ENCODE measurements at regions not wholly inside any gene's neighbourhood (a gene's known extent, or its start where the extent isn't known, plus 50 kb on each side); places are given as distances from the start of the nearest gene placed in this dataset.

DNA sequence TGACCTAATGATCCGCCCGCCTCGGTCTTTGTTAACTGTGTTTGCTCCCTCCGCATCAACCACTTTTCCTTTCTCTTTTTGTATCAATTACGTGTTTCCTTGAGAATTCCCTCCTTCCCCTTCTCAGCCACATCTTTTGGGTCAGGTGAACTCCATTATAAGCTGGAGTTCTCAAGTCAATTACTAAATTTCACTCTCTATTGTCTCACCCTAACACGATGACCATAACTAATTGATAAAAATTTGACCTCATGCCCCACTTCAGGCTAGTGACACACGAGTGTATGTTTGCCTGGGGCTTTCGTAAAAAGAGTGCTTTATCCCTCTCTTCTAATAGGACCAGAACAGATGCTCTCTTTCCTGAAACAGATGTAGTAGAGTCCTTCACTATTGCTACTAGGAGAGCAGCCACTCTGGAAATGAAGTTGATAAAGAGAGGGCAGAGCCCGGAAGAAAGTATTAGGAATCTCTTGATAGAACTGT lies 403.6 kb upstream of the ANXA10 start:
- no peak for ATAC-seq
- TF ChIP-seq, protein P1, sequence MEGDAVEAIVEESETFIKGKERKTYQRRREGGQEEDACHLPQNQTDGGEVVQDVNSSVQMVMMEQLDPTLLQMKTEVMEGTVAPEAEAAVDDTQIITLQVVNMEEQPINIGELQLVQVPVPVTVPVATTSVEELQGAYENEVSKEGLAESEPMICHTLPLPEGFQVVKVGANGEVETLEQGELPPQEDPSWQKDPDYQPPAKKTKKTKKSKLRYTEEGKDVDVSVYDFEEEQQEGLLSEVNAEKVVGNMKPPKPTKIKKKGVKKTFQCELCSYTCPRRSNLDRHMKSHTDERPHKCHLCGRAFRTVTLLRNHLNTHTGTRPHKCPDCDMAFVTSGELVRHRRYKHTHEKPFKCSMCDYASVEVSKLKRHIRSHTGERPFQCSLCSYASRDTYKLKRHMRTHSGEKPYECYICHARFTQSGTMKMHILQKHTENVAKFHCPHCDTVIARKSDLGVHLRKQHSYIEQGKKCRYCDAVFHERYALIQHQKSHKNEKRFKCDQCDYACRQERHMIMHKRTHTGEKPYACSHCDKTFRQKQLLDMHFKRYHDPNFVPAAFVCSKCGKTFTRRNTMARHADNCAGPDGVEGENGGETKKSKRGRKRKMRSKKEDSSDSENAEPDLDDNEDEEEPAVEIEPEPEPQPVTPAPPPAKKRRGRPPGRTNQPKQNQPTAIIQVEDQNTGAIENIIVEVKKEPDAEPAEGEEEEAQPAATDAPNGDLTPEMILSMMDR (IDR thresholded peaks at IDR 0.05): no peak
- intact Hi-C loops (cut with DNase I, micrococcal nuclease): no loop called here
- DNase-seq: no peak
- no peaks in the 10 kb centered on the region for H3K4me1 ChIP-seq (ENCODE audit: low read depth)
- no peak overlapping the region for H3K4me3 ChIP-seq
- no peaks in the 10 kb centered on the region for H3K36me3 ChIP-seq (ENCODE audit: low read depth)
- H3K9me3 ChIP-seq: no peaks in the 10 kb centered on the region

DNA sequence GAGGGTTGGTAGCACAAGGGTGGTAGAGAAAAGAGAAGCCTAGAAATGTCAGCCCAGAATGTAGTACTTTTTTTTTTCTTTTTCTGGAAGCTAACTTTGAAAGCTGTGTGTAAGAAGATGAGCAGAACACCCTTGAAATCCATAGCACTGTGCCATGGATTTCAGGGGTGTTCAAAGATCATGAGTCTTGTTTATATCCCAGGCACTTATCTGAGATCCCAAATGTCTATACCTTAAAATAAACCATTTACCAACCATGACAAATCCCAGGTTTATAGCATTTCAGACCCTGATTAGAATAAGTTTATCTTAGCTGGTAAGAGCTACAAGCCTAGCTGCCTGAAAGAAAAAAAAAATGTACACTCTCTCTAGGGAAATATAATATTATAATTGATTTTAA lies 389.9 kb upstream of the ANXA10 start:
- no peak overlapping the region for H3K4me3 ChIP-seq
- H3K9me3 ChIP-seq: no peaks in the 10 kb centered on the region
- TF ChIP-seq, protein P1 (IDR thresholded peaks at IDR 0.05): no peak
- ATAC-seq: no peak
- intact Hi-C loops (cut with DNase I, micrococcal nuclease): no loop called here
- no peaks in the 10 kb centered on the region for H3K4me1 ChIP-seq (ENCODE audit: low read depth)
- DNase-seq: no peak
- no peaks in the 10 kb centered on the region for H3K36me3 ChIP-seq (ENCODE audit: low read depth)

DNA sequence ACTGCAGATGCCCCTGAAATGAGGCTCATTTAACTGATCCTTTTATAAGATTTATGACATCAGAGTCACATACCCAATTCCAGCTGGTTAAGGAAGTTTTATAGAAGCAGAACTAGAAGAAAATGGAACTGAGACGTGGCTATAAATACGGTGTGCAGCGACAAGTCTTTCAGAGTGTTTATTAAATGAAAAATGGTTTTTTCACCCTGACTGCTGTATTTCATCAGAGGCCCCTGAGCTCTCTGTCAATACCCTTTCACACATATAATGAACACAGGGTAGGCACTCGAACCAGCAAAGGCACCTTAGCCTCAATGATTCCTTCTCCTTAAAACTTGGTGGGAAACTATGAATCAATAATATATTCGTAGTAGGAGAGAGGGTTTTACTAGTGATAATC lies 380.8 kb upstream of the ANXA10 start:
- TF ChIP-seq, protein P1 (IDR thresholded peaks at IDR 0.05): no peak
- ATAC-seq (no peak), DNase-seq (no peak)
- H3K4me3 ChIP-seq: no peak overlapping the region
- intact Hi-C loops (cut with DNase I, micrococcal nuclease): no loop called here
- no peaks in the 10 kb centered on the region for H3K9me3 ChIP-seq
- H3K36me3 ChIP-seq (ENCODE audit: low read depth): no peaks in the 10 kb centered on the region
- H3K4me1 ChIP-seq (ENCODE audit: low read depth): no peaks in the 10 kb centered on the region

DNA sequence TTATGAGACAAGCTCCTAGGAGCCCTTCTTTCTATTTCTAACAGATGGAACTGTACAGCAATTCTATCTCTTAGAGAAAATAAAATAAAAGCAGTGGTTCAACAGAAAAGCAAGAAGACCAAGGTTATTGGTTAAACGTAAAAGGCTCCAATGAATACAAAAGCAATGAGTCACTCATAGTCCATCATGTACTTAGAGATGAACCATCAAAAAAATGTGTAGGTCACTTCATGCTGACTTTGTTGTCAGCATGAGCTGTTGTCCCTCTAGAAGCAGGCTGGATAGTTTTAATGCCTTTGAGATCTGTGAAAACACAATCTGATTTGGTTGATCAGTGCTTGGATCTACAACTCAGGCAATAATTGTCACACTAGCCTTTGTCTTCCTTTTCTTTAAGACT lies 378.6 kb upstream of the ANXA10 start:
- intact Hi-C loops (cut with DNase I, micrococcal nuclease): no loop called here
- H3K9me3 ChIP-seq: no peaks in the 10 kb centered on the region
- no peak for ATAC-seq
- no peak for DNase-seq
- no peaks in the 10 kb centered on the region for H3K4me1 ChIP-seq (ENCODE audit: low read depth)
- TF ChIP-seq, protein P1 (IDR thresholded peaks at IDR 0.05): no peak
- H3K36me3 ChIP-seq (ENCODE audit: low read depth): no peaks in the 10 kb centered on the region
- H3K4me3 ChIP-seq: no peak overlapping the region

DNA sequence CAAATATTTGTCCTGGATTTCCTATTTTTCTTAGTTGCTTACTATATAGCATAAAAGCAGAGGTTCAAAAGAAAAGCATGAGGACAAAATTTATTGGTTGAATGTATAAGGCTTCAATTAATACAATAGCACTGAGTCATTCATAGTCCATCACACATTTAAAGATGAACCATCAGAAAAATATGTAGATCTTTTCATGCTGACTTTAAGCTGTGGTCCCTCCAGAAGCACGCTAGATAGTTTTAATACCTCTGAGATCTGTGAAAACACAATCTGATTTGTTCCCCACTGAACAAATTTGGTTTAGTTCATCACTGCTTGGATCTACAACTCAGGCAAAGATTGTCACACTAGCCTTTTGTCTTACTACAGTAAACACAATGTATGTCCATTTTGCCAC lies 377.2 kb upstream of the ANXA10 start:
- no peaks in the 10 kb centered on the region for H3K9me3 ChIP-seq
- H3K4me1 ChIP-seq (ENCODE audit: low read depth): no peaks in the 10 kb centered on the region
- H3K36me3 ChIP-seq (ENCODE audit: low read depth): no peaks in the 10 kb centered on the region
- intact Hi-C loops (cut with DNase I, micrococcal nuclease): no loop called here
- DNase-seq (no peak), ATAC-seq (no peak)
- TF ChIP-seq, protein P1 (IDR thresholded peaks at IDR 0.05): no peak
- no peak overlapping the region for H3K4me3 ChIP-seq

DNA sequence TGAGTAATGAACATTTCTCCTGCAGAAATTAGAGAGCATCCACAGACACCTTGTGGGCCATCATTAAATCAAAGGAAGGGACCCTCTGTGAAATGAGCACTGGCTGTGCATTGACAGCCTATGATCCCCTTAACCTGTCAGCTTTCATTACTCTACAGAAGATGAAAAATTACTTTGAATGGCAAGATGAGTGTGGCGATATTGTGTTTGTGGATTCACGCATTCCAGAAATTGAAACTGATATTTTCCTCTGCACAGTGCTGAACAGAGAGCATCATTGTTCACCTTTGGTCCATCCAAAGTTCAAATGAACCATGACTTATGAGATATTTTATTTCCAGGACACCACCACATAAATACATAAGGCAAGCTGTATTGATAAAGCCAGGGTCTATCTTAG lies 374.8 kb upstream of the ANXA10 start:
- ATAC-seq (no peak), DNase-seq (no peak)
- intact Hi-C loops (cut with DNase I, micrococcal nuclease): no loop called here
- H3K9me3 ChIP-seq: no peaks in the 10 kb centered on the region
- TF ChIP-seq, protein P1 (IDR thresholded peaks at IDR 0.05): no peak
- no peaks in the 10 kb centered on the region for H3K36me3 ChIP-seq (ENCODE audit: low read depth)
- H3K4me3 ChIP-seq: no peak overlapping the region
- H3K4me1 ChIP-seq (ENCODE audit: low read depth): no peaks in the 10 kb centered on the region

All from mucosa of descending colon (tissue), 3 donors.